ENCODE measurements at regions not wholly inside any gene's neighbourhood (a gene's known extent, or its start where the extent isn't known, plus 50 kb on each side); places are given as distances from the start of the nearest gene placed in this dataset.

DNA sequence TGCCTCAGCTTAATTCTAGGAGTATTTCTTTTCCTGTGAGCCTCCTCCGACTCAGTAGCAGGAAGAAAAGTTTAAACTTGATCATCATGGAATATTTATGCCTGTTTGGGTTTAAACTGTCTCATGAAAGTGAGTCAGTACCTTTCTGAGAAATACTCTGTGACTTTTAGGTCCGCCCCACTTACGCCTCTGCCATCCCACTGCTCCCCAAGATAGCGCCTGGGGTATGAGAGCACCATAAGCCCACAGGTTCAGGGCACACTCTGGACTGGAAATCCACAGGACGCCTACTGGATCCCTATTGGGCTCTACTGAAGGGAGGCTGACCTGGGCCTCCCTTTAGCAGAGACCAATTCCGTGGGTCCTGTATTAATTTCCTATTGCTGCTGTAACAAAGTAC, 175.8 kb upstream of the CDH20 start:
- TF ChIP-seq POLR2AphosphoS5 (IDR thresholded peaks at IDR 0.05; ENCODE audit: low read depth, low read length) (no peak), POLR2A (IDR thresholded peaks at IDR 0.05; ENCODE audit: low read depth, low read length) (no peak), TAF1 (IDR thresholded peaks at IDR 0.05; ENCODE audit: borderline replicate concordance, low read depth, low read length) (no peak)
